Left cardiac atrium (tissue), 4 donors: ENCODE measurements at regions not wholly inside any gene's neighbourhood (a gene's known extent, or its start where the extent isn't known, plus 50 kb on each side); places are given as distances from the start of the nearest gene placed in this dataset.

Experiments
- ATAC-seq, 2 donors: fragments of 200-7000 bp; cut with Tn5 transposase; one replicate each; pipeline ENCODE4 v1.9.1; 2020; ENCODE audit warnings: mild to moderate bottlenecking in 2 of 2, moderate library complexity in 2 of 2
- DNase-seq: peaks from one replicate; pipeline ENCODE4 v3.0.0-alpha.2; 2020
- intact Hi-C, 2 donors: fragments of 100-400 bp; cut with DNase I; formaldehyde crosslinking; loops; one replicate each; pipeline versions ENCODE4 v1.14.1 to v1.15.1; 2022 to 2023
- donor health status: DM: no; HTN: yes; CAD: no.
- donor health status: DM: no; HTN: yes; CAD: no; lungs with severe emphysema.
- donor health status: DM: yes; HTN: yes; CAD: no.
- donor health status: Dilated cardiomyopathy.

DNA sequence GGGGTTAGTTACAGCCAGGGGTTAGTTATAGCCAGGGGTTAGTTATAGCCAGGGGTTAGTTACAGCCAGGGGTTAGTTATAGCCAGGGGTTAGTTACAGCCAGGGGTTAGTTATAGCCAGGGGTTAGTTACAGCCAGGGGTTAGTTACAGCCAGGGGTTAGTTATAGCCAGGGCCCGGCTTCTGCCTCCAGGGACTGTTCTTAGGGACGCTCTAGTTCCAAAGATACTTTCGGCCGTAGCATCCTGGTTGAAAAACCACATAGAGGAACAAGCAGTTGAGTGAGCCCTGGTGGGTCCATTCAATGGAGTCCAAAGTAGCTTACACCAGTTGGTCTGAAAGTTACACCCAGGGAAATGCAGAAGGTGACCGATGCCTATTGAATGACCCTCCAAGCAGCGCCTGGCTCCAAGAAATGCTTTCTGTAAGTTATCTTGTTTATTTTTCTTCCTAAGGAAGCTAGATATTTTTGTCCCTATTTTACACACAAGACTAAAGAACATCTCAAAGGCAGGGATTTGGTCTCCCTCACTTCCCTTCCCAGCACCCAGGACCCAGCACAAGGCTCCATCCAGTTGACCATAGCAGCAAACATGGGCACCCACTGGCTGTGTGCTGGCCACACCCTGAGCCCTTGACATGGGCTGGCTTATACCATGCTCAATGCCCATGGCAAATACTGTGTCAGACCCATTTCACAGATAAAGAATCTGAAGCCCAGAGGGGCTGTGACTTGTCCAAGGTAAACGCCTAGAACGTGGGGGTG, 49.7 kb upstream of the SHISAL1 start:
- intact Hi-C loops = loop anchor here in 1 of 2 donors (10.0 kb wide), 1 partner anchor 132 kb away; the partner anchor contains the start of gene RTL6
- DNase-seq (peak; percentile 6), ATAC-seq (no peak)
